Limb (tissue), 2 donors: ENCODE measurements at regions not wholly inside any gene's neighbourhood (a gene's known extent, or its start where the extent isn't known, plus 50 kb on each side); places are given as distances from the start of the nearest gene placed in this dataset.

Experiments
- DNase-seq, 2 donors: peaks; one replicate each; pipeline ENCODE4 v3.0.0-alpha.2; 2016; ENCODE audit errors: extremely low spot score in 2 of 2

GRCh38 chr16:9249534-9249933 lies 158.1 kb downstream of the HAPSTR1 start:
- no peak for DNase-seq

- DNase-seq: no peak
Measured at GRCh38 chr16:9251026-9251425, 159.6 kb downstream of the HAPSTR1 start.

- DNase-seq: no peak
Measured at GRCh38 chr16:9254863-9255262, 163.4 kb downstream of the HAPSTR1 start.

- DNase-seq: no peak
Measured at GRCh38 chr16:9256196-9256595, 164.8 kb downstream of the HAPSTR1 start.

GRCh38 chr16:9257843-9258242 lies 166.4 kb downstream of the HAPSTR1 start:
- no peak for DNase-seq

- DNase-seq: peak; percentile 4 to 67
Measured at GRCh38 chr16:9258423-9259051, 167.1 kb downstream of the HAPSTR1 start.

GRCh38 chr16:9259914-9260608 lies 168.6 kb downstream of the HAPSTR1 start:
- DNase-seq: no peak

GRCh38 chr16:9260666-9261065 lies 169.2 kb downstream of the HAPSTR1 start:
- DNase-seq: no peak

GRCh38 chr16:9261376-9261775 lies 169.9 kb downstream of the HAPSTR1 start:
- DNase-seq: no peak

GRCh38 chr16:9262941-9263715 lies 171.7 kb downstream of the HAPSTR1 start:
- DNase-seq: no peak

GRCh38 chr16:9264067-9264466 lies 172.6 kb downstream of the HAPSTR1 start:
- DNase-seq: no peak

GRCh38 chr16:9268446-9268845 lies 177.0 kb downstream of the HAPSTR1 start:
- no peak for DNase-seq

GRCh38 chr16:9270424-9270823 lies 179.0 kb downstream of the HAPSTR1 start:
- DNase-seq: no peak

GRCh38 chr16:9270941-9271340 lies 179.5 kb downstream of the HAPSTR1 start:
- no peak for DNase-seq

GRCh38 chr16:9271841-9272240 lies 180.4 kb downstream of the HAPSTR1 start:
- DNase-seq: no peak

- no peak for DNase-seq
Measured at GRCh38 chr16:9275377-9275776, 183.9 kb downstream of the HAPSTR1 start.

- DNase-seq: no peak
Measured at GRCh38 chr16:9275816-9276354, 184.4 kb downstream of the HAPSTR1 start.

- no peak for DNase-seq
Measured at GRCh38 chr16:9279291-9280068, 188.0 kb downstream of the HAPSTR1 start.

- no peak for DNase-seq
Measured at GRCh38 chr16:9280069-9280466, 188.6 kb downstream of the HAPSTR1 start.

GRCh38 chr16:9286930-9287329 lies 195.5 kb downstream of the HAPSTR1 start:
- DNase-seq: no peak

- DNase-seq: no peak
Measured at GRCh38 chr16:9296271-9296590, 204.8 kb downstream of the HAPSTR1 start.
